AG09309 (cell line): ENCODE measurements at regions not wholly inside any gene's neighbourhood (a gene's known extent, or its start where the extent isn't known, plus 50 kb on each side); places are given as distances from the start of the nearest gene placed in this dataset.

Experiments used
- DNase-seq: peaks from one replicate; pipeline ENCODE4 v3.0.0-alpha.2; 2010; ENCODE audit warnings: low read depth
- H3K4me3 ChIP-seq: 2 replicates; pipeline ENCODE4 v1.5.1; 2011; ENCODE audit warnings: mild to moderate bottlenecking, low read depth, low read length, moderate library complexity; ENCODE audit not compliant: control insufficient read depth
- CTCF ChIP-seq: IDR thresholded peaks from 2 replicates; pipeline ENCODE4 v1.5.1; 2011; ENCODE audit warnings: mild to moderate bottlenecking, low read depth, low read length, inconsistent platforms; ENCODE audit not compliant: insufficient read depth, control insufficient read depth; ENCODE audit errors: missing control alignments

- TF ChIP-seq CTCF, result no peak
- H3K4me3 ChIP-seq, result no peak overlapping the region
- DNase-seq, result no peak
Observed at GRCh38 chr17:59503500-59503899, 61.9 kb upstream of the DHX40 start.

- no peak for DNase-seq
- TF ChIP-seq CTCF, result no peak
- no peak overlapping the region for H3K4me3 ChIP-seq
Observed at GRCh38 chr17:59504821-59505220, 60.6 kb upstream of the DHX40 start.

DNA sequence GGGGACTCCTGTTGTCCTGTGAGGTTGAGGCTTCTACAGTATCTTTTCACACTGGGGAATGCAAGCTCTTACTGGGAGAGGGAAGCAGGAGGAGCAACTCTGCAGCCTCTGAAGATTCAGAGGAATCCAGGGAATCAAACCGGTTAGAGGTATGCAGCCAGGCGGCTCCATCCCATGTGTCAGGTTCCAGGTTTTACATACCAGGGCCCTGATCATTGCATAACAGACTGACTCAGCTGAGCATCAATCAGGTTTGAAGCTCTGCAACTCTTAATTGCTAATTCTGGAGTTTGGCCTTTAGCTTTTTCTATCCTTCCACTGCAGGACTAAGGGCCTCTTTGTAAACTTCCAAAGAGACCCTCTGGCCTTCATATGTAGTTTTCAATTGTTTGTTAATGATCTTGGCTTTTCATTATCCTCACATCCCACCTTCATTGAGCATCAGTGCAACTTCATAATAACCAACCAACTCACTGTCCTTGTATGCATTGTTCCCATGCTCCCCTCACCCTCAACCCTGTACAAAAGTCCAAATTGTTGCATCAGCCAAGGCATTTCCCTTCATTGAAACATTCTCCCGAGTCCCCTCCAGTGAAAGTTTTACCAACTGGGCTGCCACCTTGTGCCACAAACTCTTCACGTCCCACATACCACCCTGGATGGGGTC is 59.7 kb upstream of the DHX40 start:
- no peak for DNase-seq
- H3K4me3 ChIP-seq, result no peak overlapping the region
- no peak for TF ChIP-seq CTCF

- no peak overlapping the region for H3K4me3 ChIP-seq
- DNase-seq, result no peak
- TF ChIP-seq CTCF, result no peak
Observed at GRCh38 chr17:59506894-59507726, 58.3 kb upstream of the DHX40 start.

GRCh38 chr17:59508999-59509625 is 56.3 kb upstream of the DHX40 start:
- no peak overlapping the region for H3K4me3 ChIP-seq
- TF ChIP-seq CTCF, result no peak
- no peak for DNase-seq

GRCh38 chr17:59510611-59511010 is 54.8 kb upstream of the DHX40 start:
- TF ChIP-seq CTCF, result no peak
- DNase-seq, result no peak
- H3K4me3 ChIP-seq, result no peak overlapping the region
